Endothelial cell of umbilical vein (primary cell): ENCODE measurements at regions not wholly inside any gene's neighbourhood (a gene's known extent, or its start where the extent isn't known, plus 50 kb on each side); places are given as distances from the start of the nearest gene placed in this dataset.

Source experiments
- BruUV-seq: library from RNA; stranded (reverse); fragments of 400-500 nt; replicated peaks from 2 replicates; lab custom pipeline; 2021; lab: Mats Ljungman, UMichigan
- CTCF ChIA-PET: fragments of 300-600, 350-600 bp; sonication (Branson Sonifier 250); formaldehyde crosslinking; loops from one replicate; lab custom pipeline; 2021; ENCODE audit warnings: antibody characterized with exemption, inconsistent platforms; lab: Charles Lee
- POLR2A ChIA-PET: fragments of 300-600, 350-600 bp; sonication (Branson Sonifier 250); formaldehyde crosslinking; loops from one replicate; lab custom pipeline; 2021; ENCODE audit warnings: antibody characterized with exemption, inconsistent platforms; lab: Charles Lee
- DNase-seq: peaks from one replicate; pipeline ENCODE4 v3.0.0-alpha.2; 2011; ENCODE audit warnings: low read depth, low spot score
- FAIRE-seq: peaks from 2 replicates; lab custom pipeline; 2011; peaks lifted over from hg19 to GRCh38; lab: Jason Lieb, UNC
- H2AFZ ChIP-seq: 2 replicates; pipeline ENCODE4 v1.6.0; 2012; ENCODE audit warnings: low read depth, low read length, control low read depth, inconsistent platforms
- H3K27ac ChIP-seq: 2 replicates; pipeline ENCODE4 v1.5.1; 2011; ENCODE audit warnings: low read depth, mild to moderate bottlenecking, control low read depth, low read length, moderate library complexity; ENCODE audit not compliant: insufficient read depth
- H3K27me3 ChIP-seq, 2 experiments: 2 replicates each; pipeline versions ENCODE4 v1.6.0 to v1.6.1; 2011; ENCODE audit warnings: low read length in 2 of 2, mixed read lengths in 1 of 2; ENCODE audit not compliant: control insufficient read depth in 2 of 2, insufficient read depth in 2 of 2
- H3K36me3 ChIP-seq, 2 experiments: 2 replicates in 1 of 2; 3 replicates in 1 of 2; pipeline ENCODE4 v1.5.1; 2011; ENCODE audit warnings: low read length in 2 of 2, mild to moderate bottlenecking in 1 of 2, moderate library complexity in 1 of 2; ENCODE audit not compliant: control insufficient read depth in 2 of 2, insufficient read depth in 2 of 2; ENCODE audit errors: extremely low read depth in 1 of 2
- H3K4me1 ChIP-seq: 3 replicates; pipeline ENCODE4 v1.5.1; 2011; ENCODE audit warnings: mild to moderate bottlenecking, low read length; ENCODE audit not compliant: control insufficient read depth, insufficient read depth; ENCODE audit errors: extremely low read depth
- H3K4me2 ChIP-seq: 2 replicates; pipeline ENCODE4 v1.6.1; 2011; ENCODE audit warnings: low read length, control low read depth, mixed read lengths; ENCODE audit not compliant: insufficient read depth
- H3K4me3 ChIP-seq, 3 experiments: fragments of 200-600 bp in 1 of 3; sonication (generic), shearing (Covaris generic) in 1 of 3; replicated peaks in 1 of 3; 2 replicates each; pipeline ENCODE4 v1.5.1; 2011 to 2016; ENCODE audit warnings: control low read depth in 3 of 3, low read length in 3 of 3, mild to moderate bottlenecking in 2 of 3, inconsistent platforms in 1 of 3, low read depth in 1 of 3, moderate library complexity in 1 of 3; ENCODE audit not compliant: insufficient read depth in 1 of 3
- H3K79me2 ChIP-seq: 2 replicates; pipeline ENCODE4 v1.6.0; 2012; ENCODE audit warnings: low read length, inconsistent platforms; ENCODE audit not compliant: control insufficient read depth, insufficient read depth
- H3K9ac ChIP-seq: replicated peaks from 2 replicates; pipeline ENCODE3; 2011; ENCODE audit warnings: low read length, control low read depth; ENCODE audit not compliant: insufficient read depth; ENCODE audit errors: extremely low read depth
- H3K9me1 ChIP-seq: replicated peaks from 3 replicates; pipeline ENCODE4 v1.6.0; 2011; ENCODE audit warnings: mild to moderate bottlenecking, low read length; ENCODE audit not compliant: control insufficient read depth, insufficient read depth; ENCODE audit errors: extremely low read depth
- H3K9me3 ChIP-seq: replicated peaks from 2 replicates; pipeline ENCODE4 v1.5.1; 2012; ENCODE audit warnings: low read length, inconsistent platforms; ENCODE audit not compliant: control insufficient read depth, insufficient read depth
- H4K20me1 ChIP-seq: replicated peaks from 2 replicates; pipeline ENCODE3; 2011; ENCODE audit warnings: mild to moderate bottlenecking, low read length; ENCODE audit not compliant: control insufficient read depth, insufficient read depth; ENCODE audit errors: extremely low read depth
- EZH2 ChIP-seq: IDR thresholded peaks from 2 replicates; pipeline ENCODE4 v1.6.1; 2012; ENCODE audit warnings: borderline replicate concordance, low read depth, mild to moderate bottlenecking, moderate library complexity, low read length, inconsistent platforms; ENCODE audit not compliant: severe bottlenecking
- FOS ChIP-seq: IDR thresholded peaks from 2 replicates; pipeline ENCODE4 v1.6.1; 2011; ENCODE audit warnings: mild to moderate bottlenecking, low read length, moderate library complexity, borderline replicate concordance; ENCODE audit not compliant: insufficient read depth
- GATA2 ChIP-seq: IDR thresholded peaks from 2 replicates; pipeline ENCODE4 v1.7.0; 2011; ENCODE audit warnings: low read depth, mild to moderate bottlenecking, moderate library complexity, mixed read lengths, low read length; ENCODE audit not compliant: insufficient read length, insufficient read depth
- JUN ChIP-seq: IDR thresholded peaks from 2 replicates; pipeline ENCODE4 v1.6.1; 2011; ENCODE audit warnings: borderline replicate concordance, low read depth; ENCODE audit not compliant: insufficient read length, insufficient read depth
- MYC ChIP-seq: IDR thresholded peaks from one replicate; pipeline ENCODE4 v1.6.1; 2011; ENCODE audit warnings: mild to moderate bottlenecking, low read depth, low read length
- POLR2A ChIP-seq: IDR thresholded peaks from 2 replicates; pipeline ENCODE4 v1.6.1; 2012; ENCODE audit warnings: low read depth, mild to moderate bottlenecking, control low read depth, low read length
- POLR2AphosphoS5 ChIP-seq: IDR thresholded peaks from 2 replicates; pipeline ENCODE4 v1.6.1; 2012; ENCODE audit warnings: low read depth, mild to moderate bottlenecking, control low read depth, low read length, moderate library complexity; ENCODE audit not compliant: insufficient read depth
- dilution Hi-C: fragments of 300-500 bp; cut with MboI; formaldehyde crosslinking; loops from one replicate; pipeline ENCODE4 v1.15.0; 2019; ENCODE audit warnings: low sequenced_read_pairs; ENCODE audit not compliant: extremely low pct_ligation_motif_present
- intact Hi-C: fragments of 100-400 bp; cut with micrococcal nuclease; formaldehyde crosslinking; loops from one replicate; pipeline ENCODE4 v1.10.0; 2022
- TF ChIP-seq, protein P1 (sequence below): IDR thresholded peaks from 2 replicates; pipeline ENCODE4 v1.6.1; 2011; ENCODE audit not compliant: insufficient read depth, insufficient read length
- TF ChIP-seq, protein P2 (sequence below), 2 donors: IDR thresholded peaks; 1 replicate in 1 of 2; 2 replicates in 1 of 2; pipeline ENCODE4 v1.5.1; 2011; ENCODE audit warnings: low read length in 2 of 2, mild to moderate bottlenecking in 2 of 2, moderate library complexity in 2 of 2, control low read depth in 1 of 2, inconsistent platforms in 1 of 2, low read depth in 1 of 2; ENCODE audit not compliant: insufficient read depth in 1 of 2; ENCODE audit errors: extremely low read depth in 1 of 2

DNA sequence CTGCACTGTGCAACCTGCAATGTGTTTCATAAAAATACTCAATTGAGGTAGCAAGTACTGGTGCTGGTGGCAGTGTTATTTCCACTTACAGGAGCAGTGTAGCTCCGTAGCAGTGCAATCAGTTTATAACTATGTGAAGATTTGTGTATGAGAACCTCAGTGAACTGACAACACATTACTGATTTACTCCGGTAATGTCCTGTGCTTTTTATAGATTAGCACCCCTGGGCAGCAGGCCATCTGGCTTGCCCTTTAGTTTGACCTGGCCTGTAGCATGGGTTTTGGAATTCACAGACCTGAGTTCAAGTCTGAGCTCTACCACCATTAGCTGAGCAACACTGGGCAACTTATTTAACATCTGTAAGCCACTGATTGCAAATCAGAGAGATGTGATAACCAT lies 78.6 kb upstream of the GBA3 start:
- no peak for TF ChIP-seq POLR2A
- no peak for TF ChIP-seq GATA2
- TF ChIP-seq, protein P1, sequence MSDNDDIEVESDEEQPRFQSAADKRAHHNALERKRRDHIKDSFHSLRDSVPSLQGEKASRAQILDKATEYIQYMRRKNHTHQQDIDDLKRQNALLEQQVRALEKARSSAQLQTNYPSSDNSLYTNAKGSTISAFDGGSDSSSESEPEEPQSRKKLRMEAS, result no peak
- TF ChIP-seq EZH2, result no peak
- TF ChIP-seq JUN, result no peak
- no peak for TF ChIP-seq FOS
- no peak for TF ChIP-seq MYC
- TF ChIP-seq, protein P2, sequence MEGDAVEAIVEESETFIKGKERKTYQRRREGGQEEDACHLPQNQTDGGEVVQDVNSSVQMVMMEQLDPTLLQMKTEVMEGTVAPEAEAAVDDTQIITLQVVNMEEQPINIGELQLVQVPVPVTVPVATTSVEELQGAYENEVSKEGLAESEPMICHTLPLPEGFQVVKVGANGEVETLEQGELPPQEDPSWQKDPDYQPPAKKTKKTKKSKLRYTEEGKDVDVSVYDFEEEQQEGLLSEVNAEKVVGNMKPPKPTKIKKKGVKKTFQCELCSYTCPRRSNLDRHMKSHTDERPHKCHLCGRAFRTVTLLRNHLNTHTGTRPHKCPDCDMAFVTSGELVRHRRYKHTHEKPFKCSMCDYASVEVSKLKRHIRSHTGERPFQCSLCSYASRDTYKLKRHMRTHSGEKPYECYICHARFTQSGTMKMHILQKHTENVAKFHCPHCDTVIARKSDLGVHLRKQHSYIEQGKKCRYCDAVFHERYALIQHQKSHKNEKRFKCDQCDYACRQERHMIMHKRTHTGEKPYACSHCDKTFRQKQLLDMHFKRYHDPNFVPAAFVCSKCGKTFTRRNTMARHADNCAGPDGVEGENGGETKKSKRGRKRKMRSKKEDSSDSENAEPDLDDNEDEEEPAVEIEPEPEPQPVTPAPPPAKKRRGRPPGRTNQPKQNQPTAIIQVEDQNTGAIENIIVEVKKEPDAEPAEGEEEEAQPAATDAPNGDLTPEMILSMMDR (IDR thresholded peaks at IDR 0.05; ENCODE audit: extremely low read depth in 1 of 2, insufficient read depth in 1 of 2, low read depth in 1 of 2, low read length in 2 of 2), result no peak
- TF ChIP-seq POLR2AphosphoS5, result no peak
- dilution Hi-C loops, result no loop called here
- intact Hi-C loops, result no loop called here
- H3K4me1 ChIP-seq, result no peaks in the 10 kb centered on the region
- H3K9me1 ChIP-seq, result no peaks in the 10 kb centered on the region
- POLR2A ChIA-PET, result no interaction called here
- no peak overlapping the region for H3K4me3 ChIP-seq
- H3K4me2 ChIP-seq, result no peak overlapping the region
- no peak overlapping the region for H3K27ac ChIP-seq
- H3K9me3 ChIP-seq, result no peaks in the 10 kb centered on the region
- no peaks in the 10 kb centered on the region for H3K27me3 ChIP-seq
- H2AFZ ChIP-seq, result no peak overlapping the region
- no peaks in the 10 kb centered on the region for H3K79me2 ChIP-seq
- H3K9ac ChIP-seq, result no peak overlapping the region
- CTCF ChIA-PET, result no interaction called here
- FAIRE-seq, result no peak
- DNase-seq, result no peak
- H3K36me3 ChIP-seq, result no peaks in the 10 kb centered on the region
- no peaks in the 10 kb centered on the region for H4K20me1 ChIP-seq
- BruUV-seq, result no TSS peak
